Pulmonary artery endothelial cell (primary cell): ENCODE measurements at regions not wholly inside any gene's neighbourhood (a gene's known extent, or its start where the extent isn't known, plus 50 kb on each side); places are given as distances from the start of the nearest gene placed in this dataset.

Experiments
- DNase-seq: peaks from one replicate; pipeline ENCODE4 v3.0.0-alpha.2; 2011; ENCODE audit warnings: low read depth, low spot score

DNA sequence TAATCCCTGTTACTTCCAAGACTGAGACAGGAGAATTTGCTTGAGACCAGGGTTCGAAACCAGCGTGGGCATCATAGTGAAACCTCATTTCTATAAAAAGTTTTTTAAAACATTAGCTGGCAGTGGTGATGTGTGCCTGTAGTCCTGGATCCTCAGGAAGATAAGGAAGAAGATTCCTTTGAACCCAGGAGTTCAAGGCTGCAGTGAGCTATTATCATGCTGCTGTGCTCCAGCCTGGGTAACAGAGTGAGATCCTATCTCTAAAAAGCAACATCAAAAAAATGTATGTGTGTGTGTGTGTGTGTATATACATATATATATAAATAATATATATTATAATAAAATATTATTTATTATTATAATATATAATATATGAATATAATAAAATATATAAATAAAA is 1417.6 kb upstream of the CDH2 start:
- no peak for DNase-seq

DNA sequence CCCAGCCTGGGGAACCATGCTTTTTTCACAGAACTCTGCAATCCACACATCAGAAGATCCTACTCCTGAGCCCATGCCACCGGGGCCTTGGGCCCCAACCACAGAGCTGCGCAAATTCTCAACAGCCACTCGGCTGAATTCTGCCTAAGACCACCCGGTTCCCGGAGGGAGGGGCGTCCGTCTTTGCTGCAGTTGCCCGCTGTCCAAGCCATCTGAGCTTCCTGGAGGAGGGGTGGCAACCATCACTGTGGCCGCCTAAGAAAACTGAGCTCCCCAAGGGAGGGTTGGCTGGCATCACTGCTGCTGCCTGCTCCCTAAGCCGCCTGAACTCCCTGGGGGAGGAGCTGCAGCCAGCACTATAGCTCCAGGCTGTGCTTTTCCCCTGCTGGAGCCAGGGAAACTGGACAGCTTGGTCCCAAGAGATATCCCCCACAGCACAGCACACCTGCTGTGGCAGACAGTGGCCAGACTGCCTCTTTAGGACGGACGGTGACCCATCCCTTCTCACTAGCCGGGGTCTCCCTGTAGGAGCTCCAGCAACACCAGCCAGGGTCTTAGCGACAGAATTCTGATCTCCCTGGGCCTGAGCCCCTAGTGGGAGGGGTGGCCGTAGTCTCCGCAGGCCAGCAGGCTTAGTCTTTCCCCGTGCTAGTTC is 1411.6 kb upstream of the CDH2 start:
- DNase-seq: no peak

DNA sequence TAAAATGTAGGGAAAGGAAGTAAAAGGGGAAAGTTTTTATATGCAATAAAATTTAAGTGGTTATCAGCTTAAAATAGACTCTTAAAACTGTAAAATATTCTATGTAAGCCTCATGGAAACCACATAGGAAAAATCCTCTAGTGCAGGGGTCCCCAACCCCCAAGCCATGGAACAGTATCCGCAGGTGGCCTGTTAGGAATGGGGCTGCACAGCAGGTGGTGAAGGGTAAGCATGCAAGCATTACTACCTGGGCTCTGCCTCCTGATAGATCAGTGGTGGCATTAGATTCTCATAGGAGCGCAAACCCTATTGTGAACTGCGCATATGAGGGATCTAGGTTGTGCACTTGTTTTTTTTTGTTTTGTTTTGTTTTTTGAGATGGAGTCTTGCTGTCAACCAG is 1409.3 kb upstream of the CDH2 start:
- no peak for DNase-seq

DNA sequence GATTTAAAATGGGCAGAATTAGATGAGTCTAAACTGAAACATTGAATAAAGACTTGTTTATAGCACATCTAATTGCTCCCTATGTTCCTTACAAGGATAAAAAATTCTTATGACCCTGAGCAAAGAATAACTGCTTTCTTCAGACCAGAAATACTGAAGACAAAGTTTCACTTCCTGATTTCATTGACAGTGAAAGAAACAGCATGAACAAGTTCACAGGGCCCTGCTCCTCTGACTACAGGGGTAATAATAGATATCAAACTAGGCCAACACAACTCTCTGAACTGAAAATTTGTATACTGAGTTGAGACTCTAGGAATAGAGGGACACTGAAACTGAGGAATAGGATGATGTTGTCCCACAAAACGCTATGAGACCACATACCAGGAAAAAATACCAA is 1383.3 kb upstream of the CDH2 start:
- DNase-seq: no peak

DNA sequence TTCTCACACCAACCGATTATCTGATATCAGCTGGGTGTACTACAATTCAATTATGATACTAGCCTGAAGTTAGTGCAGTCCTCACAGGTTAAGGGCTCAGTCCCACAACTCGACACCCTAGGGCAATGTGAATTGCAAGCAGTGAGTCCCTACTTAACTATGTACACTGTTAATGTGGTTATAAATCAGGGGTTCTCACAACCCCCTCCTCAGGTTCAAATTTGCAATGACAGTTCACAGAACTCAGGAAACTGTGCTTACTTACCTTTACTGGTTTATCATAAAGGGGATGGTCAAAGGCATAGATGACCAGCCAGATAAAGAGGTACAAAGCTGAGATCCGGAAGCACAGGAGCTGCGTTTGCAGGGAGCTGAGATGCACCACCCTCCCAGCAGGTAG is 1379.1 kb upstream of the CDH2 start:
- no peak for DNase-seq

DNA sequence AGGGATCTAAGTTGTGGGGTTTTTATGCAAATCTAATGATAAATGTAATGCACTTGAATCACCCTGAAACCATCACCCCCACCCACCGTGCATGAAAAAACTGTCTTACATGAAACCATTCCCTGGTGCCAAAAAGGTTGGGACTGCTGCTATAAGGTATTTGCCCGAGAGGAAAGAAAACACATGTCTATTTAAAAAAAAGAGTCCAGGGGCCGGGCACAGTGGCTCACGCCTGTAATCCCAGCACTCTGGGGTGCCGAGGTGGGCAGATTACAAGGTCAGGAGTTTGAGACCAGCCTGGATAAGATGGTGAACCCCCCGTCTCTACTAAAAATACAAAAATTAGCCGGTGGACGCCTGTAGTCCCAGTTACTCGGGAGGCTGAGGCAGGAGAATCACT is 1372.8 kb upstream of the CDH2 start:
- no peak for DNase-seq

DNA sequence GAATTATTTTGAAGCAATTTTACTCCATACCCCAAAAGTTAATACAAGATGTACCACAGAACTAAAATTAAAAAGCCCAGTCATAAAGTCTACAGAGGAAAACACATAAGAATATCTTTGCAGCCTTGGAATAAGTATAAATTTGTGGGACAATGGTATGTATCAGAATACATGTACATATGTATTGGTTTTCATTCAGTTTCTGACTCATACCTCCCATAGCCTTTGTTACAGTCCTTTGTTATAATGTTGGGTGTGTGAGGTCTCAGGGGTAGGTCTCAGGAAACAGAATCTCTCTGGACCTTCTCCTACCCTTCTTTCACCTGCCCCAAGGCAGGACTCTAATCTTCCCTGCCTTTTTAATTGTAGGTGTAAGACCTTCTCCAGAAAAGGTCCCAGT is 1370.7 kb upstream of the CDH2 start:
- DNase-seq: no peak

DNA sequence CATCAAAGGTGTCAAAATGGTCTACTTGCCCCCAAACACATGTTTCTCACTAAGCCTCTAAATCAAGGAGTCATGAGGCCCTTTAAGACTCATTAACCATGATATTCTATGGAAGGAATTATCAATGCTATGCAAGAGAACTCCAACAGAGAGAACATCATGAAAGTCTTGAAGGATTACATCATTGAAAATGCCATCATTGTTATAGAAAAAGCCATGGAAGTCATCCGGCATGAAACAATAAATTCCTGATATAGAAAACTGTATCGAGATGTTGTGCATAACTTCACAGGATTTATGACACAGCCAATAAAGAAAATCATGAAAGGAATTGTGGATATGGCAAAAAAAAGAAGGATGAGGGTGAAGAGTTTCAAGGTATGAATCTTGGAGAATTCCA is 1363.6 kb upstream of the CDH2 start:
- no peak for DNase-seq

DNA sequence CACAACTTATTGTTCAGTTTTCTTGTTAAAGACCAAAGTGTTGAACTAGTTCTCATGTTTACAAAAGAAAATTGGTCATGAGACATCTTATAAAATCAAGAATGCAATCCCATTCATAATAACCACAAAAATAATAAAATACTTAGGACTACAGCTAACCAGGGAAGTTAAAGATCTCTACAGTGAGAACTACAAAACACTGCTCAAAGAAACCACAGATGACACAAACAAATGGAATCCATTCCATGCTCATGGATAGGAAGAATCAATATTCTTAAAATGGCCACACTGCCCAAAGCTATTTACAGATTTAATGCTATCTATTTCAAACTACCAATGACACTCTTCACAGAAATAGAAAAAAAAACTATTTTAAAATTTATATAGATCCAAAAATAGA is 1354.8 kb upstream of the CDH2 start:
- no peak for DNase-seq

DNA sequence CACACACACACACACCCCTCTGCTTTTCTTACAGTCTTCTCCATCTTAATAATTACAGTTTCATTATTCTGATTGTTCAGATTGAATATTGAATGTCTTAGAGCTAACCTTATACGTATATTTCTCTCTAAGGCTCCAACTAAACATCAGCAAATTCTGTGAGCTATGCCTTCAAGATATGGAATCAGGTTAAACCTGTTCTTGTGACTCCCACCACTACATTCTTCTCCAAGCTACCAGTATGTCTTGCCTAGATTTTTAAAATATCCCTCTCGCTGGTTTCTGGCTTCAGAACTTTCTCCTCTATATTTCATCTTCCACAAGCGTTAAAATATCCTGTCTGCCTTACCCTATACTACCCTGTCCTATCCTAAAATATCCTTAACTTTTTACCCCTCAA is 1346.4 kb upstream of the CDH2 start:
- DNase-seq: no peak

DNA sequence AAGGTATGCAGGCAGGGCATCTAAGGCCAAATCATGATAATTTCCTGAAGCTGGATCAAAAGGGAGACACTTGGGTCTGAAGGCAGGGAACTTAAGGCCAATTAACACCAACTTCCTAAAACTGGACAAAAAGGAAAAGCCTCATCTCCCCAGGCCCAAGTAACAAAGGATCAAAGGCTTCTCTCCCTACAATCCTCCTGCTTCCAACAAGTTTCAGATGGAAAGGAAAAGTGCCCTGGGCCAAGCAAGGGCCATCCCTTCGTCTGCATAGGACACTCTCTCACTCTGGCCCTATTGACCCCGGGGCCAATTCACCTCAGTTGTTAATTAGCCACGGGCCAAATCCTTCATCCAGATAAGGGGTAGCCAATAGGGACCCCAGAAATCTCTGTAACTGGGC is 1335.8 kb upstream of the CDH2 start:
- no peak for DNase-seq

DNA sequence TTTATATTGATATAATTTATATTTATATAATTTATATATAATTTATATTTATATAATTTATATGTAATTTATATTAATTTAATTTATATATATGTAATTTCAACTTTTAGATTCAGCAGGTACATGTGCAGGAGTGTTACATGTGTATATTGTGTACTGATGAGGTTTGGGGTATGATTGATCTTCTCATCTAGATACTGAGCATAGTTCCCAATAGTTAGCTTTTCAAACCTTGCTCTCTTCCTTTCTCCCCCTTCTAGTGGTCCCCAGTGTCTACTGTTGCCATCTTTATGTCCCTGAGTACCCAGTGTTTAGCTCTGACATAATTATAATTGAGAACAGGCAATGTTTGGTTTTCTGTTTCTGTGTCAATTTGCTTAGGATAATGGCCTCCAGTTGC is 1335.3 kb upstream of the CDH2 start:
- no peak for DNase-seq

DNA sequence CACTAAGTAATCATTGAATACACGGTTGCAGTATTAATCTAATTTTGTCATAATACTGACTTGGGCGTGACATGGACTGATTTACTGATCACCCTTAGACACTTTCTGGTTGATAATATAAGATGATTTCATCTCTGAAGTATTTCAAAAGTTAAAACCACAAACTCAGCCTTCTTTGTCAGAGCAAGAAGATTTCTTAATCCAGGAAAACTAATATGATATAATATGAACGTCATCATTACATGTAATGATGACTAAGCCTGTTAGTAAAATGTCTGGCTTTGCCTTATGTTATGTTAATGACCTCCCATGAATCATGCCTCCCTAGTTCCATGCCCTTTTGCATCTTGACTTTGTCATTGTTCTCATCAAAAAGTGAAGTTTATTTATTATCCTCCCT is 1325.0 kb upstream of the CDH2 start:
- no peak for DNase-seq

DNA sequence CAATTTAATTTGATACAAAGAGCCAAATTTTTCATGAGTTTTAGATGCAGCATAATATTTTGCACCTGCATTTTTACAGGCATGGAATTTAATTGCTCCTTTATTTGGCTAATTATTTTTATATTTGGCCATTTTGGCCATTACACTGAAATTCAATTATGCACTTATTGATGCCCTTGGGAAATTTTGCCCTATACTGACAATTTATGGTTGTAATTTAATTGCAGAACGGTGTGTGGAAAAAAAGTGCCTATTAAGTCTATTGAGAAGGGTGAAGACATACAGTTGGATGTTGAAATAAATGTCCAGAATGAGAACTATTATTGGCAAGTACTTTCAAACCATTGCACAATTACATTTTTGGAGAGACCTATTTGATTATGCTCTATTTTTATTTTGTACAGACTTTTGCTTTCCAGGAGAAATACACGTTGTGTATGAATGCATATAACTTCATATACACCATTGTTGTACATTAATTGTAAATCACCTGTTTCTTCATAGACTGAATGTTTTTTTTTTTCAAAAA is 1319.3 kb upstream of the CDH2 start:
- DNase-seq: no peak

DNA sequence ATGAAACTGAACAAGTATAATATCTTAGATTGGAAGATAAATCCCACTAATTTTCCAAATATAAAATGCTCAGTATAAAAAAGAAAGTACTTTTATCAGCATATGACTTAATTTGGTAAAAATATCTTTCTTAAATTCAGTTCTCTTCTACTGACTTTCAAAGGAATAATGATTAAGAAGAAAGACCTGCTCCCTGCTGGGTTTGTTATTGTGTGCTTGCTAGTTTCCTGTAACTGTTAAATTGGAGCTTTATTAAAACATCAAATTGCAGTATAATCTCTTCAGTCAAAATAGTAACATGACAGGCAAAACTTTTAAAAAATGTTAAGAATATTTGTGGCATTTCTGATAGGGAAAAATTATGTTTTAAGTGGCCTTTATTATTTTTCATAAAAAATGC is 1317.4 kb upstream of the CDH2 start:
- DNase-seq: no peak

DNA sequence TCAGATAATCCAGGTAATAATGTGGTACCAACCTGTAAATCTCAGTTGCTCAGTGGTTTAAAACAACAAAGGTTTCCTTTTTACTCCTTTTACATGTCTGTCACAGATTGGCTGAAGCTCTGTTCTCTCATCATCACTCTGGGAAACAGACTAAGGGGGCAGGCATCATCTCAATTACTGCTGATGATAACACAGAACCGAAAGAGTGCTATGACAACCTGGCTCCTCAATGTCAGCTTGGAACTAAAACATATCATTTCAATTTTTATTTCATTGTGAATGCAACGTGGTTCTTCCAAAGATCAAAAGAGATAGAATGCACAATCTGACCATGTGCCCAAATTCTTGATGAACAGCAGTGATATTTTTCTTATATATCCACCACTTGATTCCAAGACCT is 1315.0 kb upstream of the CDH2 start:
- DNase-seq: no peak

DNA sequence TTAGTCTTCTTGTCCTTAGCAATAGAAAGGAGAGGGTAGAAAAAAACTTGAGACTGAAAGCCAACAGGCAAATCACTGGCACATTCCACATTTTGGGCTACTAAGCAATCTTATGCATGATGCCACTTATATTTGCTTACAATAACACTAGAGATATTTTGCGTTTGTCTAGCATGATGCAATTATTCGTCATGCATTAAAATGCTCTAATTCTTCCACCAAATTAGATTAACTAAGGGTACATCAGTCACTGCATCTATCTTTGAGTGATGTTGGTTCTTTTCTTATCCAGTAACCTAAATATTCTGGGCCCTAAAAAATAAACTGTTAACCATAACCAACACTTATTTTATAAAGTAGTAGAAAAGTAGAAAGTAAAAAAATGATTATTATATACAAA is 1311.7 kb upstream of the CDH2 start:
- DNase-seq: no peak

DNA sequence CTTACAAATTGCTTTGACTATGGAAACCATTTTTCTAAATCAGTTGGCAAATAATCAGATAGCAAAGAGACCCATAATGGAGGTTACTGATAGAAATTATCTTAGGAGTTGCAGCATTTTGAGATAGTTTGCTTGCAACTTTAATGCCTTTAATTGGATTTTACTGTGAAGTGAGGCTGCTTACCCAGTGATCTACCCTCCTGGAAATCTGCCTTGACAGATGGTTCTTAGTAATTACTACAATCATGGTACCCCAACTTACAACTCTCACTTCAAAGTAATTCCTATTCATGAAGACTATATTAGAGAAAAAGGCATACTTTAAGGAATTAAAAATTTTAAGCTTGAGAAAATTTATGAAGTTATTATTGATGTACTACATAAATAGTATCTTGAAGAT is 1288.6 kb upstream of the CDH2 start:
- no peak for DNase-seq

DNA sequence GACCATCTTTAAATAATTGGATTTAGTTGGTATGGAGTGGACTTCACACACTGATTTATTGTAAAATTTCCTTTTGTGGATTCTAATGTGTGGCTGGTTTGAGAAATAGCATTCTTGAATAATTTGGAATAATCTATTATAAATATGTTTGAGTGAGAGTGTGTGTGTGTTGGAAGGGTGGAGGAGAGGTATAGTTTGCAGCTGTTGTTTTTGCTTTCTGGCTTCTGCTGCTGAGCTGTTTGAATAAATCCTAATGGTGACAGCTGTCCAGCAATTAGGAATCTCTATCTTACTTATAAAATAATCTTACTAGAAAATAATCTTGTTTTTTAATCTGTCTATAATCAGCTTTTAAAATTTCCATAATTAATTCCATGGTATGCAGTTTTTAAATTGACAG is 1283.0 kb upstream of the CDH2 start:
- no peak for DNase-seq

DNA sequence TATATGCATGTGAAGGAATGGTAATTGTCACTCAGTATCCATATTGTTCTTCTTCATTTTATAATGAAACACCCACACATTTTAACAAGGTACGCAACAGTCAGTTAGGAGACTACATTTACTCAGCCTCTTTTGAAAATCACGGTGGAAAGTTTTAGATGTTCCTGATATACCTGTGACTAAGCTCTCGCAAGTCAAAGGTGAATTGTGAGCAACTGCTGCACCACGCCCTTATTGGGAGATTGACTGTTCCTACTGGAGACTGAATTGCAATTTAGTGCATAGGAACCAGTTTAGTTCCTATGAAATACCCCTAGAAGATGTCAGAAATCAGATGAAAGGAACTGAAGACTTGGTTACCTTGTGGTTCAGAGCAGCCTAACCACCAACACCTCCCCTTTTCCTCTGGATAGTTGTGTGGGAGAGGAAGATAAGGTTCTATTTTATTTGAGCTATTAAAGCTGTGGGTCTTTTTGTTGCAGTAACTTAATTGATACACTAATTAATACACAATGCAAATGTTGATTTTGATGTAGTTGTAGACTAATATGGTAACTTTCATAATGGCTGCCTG is 1280.5 kb upstream of the CDH2 start:
- DNase-seq: no peak

DNA sequence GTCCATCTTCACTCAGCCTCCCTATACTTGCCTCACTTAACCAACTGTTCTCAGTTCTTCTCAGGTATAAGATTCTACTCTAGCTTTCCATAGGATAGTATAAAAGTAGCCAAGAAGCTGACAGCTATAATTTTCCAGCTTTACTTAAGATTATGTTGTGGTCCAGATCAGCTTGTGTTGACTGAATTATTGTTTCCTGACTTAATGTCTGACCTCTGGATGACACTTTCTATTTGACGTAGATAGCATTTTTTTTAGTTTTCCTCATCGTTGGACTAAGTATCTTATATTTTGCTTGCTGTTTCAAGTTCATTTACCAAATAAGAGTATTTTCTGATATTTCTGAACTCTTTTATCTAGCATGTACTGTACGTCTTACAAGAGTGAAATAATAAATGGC is 1272.5 kb upstream of the CDH2 start:
- DNase-seq: no peak

DNA sequence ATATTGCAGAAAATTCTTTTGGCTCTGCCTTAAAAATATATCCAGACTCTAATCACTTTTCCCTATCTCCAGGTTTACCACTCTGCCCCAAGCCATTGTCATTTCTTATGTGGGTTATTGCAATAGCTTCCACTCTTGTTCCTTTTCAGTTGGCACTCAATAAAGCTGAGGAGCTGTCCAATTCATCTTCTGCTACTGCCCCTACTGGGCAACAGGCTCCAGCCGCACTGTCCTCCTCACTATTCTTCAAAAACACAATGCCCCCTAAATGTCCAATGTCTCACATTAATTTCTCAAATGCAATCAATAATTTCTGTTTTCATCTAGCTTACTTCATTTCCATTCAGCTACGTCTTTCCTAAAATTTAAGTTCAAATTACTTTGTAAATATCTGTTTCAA is 1262.5 kb upstream of the CDH2 start:
- no peak for DNase-seq

DNA sequence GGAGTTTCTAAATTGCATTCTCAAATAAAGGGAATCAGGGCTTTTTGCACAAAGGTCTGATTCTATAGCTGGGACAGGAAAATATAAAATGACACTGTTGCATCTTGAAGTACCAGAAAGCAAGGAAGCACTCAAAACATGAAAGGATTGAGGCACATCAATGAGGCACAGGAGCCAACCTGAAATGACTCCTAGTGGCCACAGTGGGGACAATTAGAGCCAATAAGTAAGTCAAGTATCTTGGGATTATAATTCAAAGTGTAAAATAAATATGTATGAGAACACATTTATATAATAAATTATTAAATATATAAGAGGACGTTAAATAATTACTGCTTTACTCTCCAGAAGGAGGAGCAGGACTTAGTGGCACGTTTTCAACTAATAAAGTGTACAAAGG is 1259.5 kb upstream of the CDH2 start:
- DNase-seq: no peak

DNA sequence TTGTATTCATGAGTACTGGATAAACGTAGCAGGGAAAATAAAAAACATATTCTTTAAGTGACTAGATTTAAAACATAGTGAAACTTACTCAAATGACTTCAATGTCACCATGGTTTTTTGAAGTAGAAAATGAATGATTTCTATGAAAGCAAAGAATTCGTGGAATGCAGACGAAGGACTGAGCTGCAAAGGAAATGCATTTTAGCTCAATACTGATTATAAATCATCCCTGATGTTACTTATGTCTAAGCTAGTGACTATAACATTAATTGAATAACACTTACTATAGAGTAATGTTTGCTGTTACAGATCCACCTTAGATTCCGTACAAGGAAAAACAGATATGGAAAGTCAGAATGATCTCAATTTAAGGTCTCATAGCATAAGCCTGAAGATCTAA is 1257.7 kb upstream of the CDH2 start:
- no peak for DNase-seq
